ENCODE measurements at regions not wholly inside any gene's neighbourhood (a gene's known extent, or its start where the extent isn't known, plus 50 kb on each side); places are given as distances from the start of the nearest gene placed in this dataset.

GRCh38 chr15:92315144-92315543 lies 78.5 kb upstream of the ST8SIA2 start:
- Histone ChIP-seq H3K79me2 (ENCODE audit: insufficient read depth, low read depth) (no peaks in the 10 kb centered on the region), H4K20me1 (ENCODE audit: insufficient read depth) (no peaks in the 10 kb centered on the region), H3K27ac (no peak overlapping the region), H3K36me3 (ENCODE audit: insufficient read depth) (no peaks in the 10 kb centered on the region), H3K27me3 (ENCODE audit: insufficient read depth, low read depth) (no peaks in the 10 kb centered on the region), H3K4me3 (IDR thresholded peaks at IDR 0.05; ENCODE audit: insufficient read depth, low read depth, low read length) (no peak overlapping the region), H3K4me1 (ENCODE audit: low read depth, poor library complexity, severe bottlenecking) (no peaks in the 10 kb centered on the region), H2AFZ (ENCODE audit: low read depth) (no peak overlapping the region), H3K9ac (no peak overlapping the region), H3K4me2 (no peak overlapping the region)
- no peak for TF ChIP-seq CTCF (conservative IDR thresholded peaks at IDR 0.05; ENCODE audit: low read depth, low read length)

GRCh38 chr15:92315595-92316211 lies 78.0 kb upstream of the ST8SIA2 start:
- Histone ChIP-seq H3K36me3 (ENCODE audit: insufficient read depth) (no peaks in the 10 kb centered on the region), H3K27ac (no peak overlapping the region), H3K79me2 (ENCODE audit: insufficient read depth, low read depth) (no peaks in the 10 kb centered on the region), H3K27me3 (ENCODE audit: insufficient read depth, low read depth) (no peaks in the 10 kb centered on the region), H2AFZ (ENCODE audit: low read depth) (no peak overlapping the region), H3K4me2 (no peak overlapping the region), H4K20me1 (ENCODE audit: insufficient read depth) (no peaks in the 10 kb centered on the region), H3K4me1 (ENCODE audit: low read depth, poor library complexity, severe bottlenecking) (no peaks in the 10 kb centered on the region), H3K4me3 (IDR thresholded peaks at IDR 0.05; ENCODE audit: insufficient read depth, low read depth, low read length) (no peak overlapping the region), H3K9ac (no peak overlapping the region)
- no peak for TF ChIP-seq CTCF (conservative IDR thresholded peaks at IDR 0.05; ENCODE audit: low read depth, low read length)

- Histone ChIP-seq H3K4me1 (ENCODE audit: low read depth, poor library complexity, severe bottlenecking) (no peaks in the 10 kb centered on the region), H3K4me3 (IDR thresholded peaks at IDR 0.05; ENCODE audit: insufficient read depth, low read depth, low read length) (no peak overlapping the region), H3K79me2 (ENCODE audit: insufficient read depth, low read depth) (no peaks in the 10 kb centered on the region), H3K36me3 (ENCODE audit: insufficient read depth) (no peaks in the 10 kb centered on the region), H3K4me2 (no peak overlapping the region), H4K20me1 (ENCODE audit: insufficient read depth) (no peaks in the 10 kb centered on the region), H2AFZ (ENCODE audit: low read depth) (no peak overlapping the region), H3K27me3 (ENCODE audit: insufficient read depth, low read depth) (no peaks in the 10 kb centered on the region), H3K9ac (no peak overlapping the region), H3K27ac (no peak overlapping the region)
- no peak for TF ChIP-seq CTCF (conservative IDR thresholded peaks at IDR 0.05; ENCODE audit: low read depth, low read length)
Measured at GRCh38 chr15:92316586-92317295, 76.9 kb upstream of the ST8SIA2 start.

GRCh38 chr15:92320012-92320699 lies 73.5 kb upstream of the ST8SIA2 start:
- Histone ChIP-seq H2AFZ (ENCODE audit: low read depth) (no peak overlapping the region), H3K4me3 (IDR thresholded peaks at IDR 0.05; ENCODE audit: insufficient read depth, low read depth, low read length) (no peak overlapping the region), H3K9ac (no peak overlapping the region), H3K27me3 (ENCODE audit: insufficient read depth, low read depth) (no peaks in the 10 kb centered on the region), H3K4me1 (ENCODE audit: low read depth, poor library complexity, severe bottlenecking) (no peaks in the 10 kb centered on the region), H3K36me3 (ENCODE audit: insufficient read depth) (no peaks in the 10 kb centered on the region), H3K27ac (no peak overlapping the region), H3K4me2 (no peak overlapping the region), H4K20me1 (ENCODE audit: insufficient read depth) (no peaks in the 10 kb centered on the region), H3K79me2 (ENCODE audit: insufficient read depth, low read depth) (no peaks in the 10 kb centered on the region)
- no peak for TF ChIP-seq CTCF (conservative IDR thresholded peaks at IDR 0.05; ENCODE audit: low read depth, low read length)
